Right lobe of liver (tissue), 6 donors: ENCODE measurements at regions not wholly inside any gene's neighbourhood (a gene's known extent, or its start where the extent isn't known, plus 50 kb on each side); places are given as distances from the start of the nearest gene placed in this dataset.

Source experiments
- ATAC-seq, 4 donors: fragments of 200-7000 bp; cut with Tn5 transposase; one replicate each; pipeline ENCODE4 v1.9.1; 2020; ENCODE audit warnings: mild to moderate bottlenecking in 4 of 4, moderate library complexity in 4 of 4
- DNase-seq, 3 donors: peaks; one replicate each; pipeline ENCODE4 v3.0.0-alpha.2; 2020
- H3K27ac ChIP-seq, 3 donors: fragments of 200-600 bp; one replicate each; pipeline ENCODE4 v1.8.0; 2022
- H3K27me3 ChIP-seq, 2 donors: fragments of 200-600 bp; one replicate each; pipeline ENCODE4 v1.8.0; 2022
- H3K36me3 ChIP-seq, 4 donors: fragments of 200-600 bp; sonication (generic) in 1 of 4; one replicate each; pipeline versions ENCODE4 v1.5.1 to v1.8.0; 2017 to 2022; ENCODE audit warnings: control low read depth in 1 of 4
- H3K4me1 ChIP-seq, 4 donors: fragments of 200-600 bp; sonication (generic) in 1 of 4; one replicate each; pipeline versions ENCODE4 v1.5.1 to v1.8.0; 2017 to 2022; ENCODE audit warnings: control low read depth in 1 of 4
- H3K4me3 ChIP-seq, 3 donors: fragments of 200-600 bp; one replicate each; pipeline ENCODE4 v1.8.0; 2022
- H3K9me3 ChIP-seq, 4 donors: fragments of 200-600 bp; sonication (generic) in 1 of 4; one replicate each; pipeline versions ENCODE4 v1.5.1 to v1.8.0; 2017 to 2022; ENCODE audit warnings: control low read depth in 1 of 4
- POLR2A ChIP-seq: fragments of 450-650 bp; IDR thresholded peaks from one replicate; pipeline ENCODE4 v1.6.1; 2017; ENCODE audit warnings: antibody characterized with exemption, mild to moderate bottlenecking
- WGBS: methylation state at CpG from one replicate; pipeline ENCODE4 v1.1.6; 2018; ENCODE audit warnings: low coverage, low lambda C conversion rate; ENCODE audit not compliant: insufficient coverage; ENCODE audit errors: missing lambda C conversion rate; 5-methylcytosine and 5-hydroxymethylcytosine counted together
- intact Hi-C, 2 donors: fragments of 100-400 bp; cut with DNase I; formaldehyde crosslinking; loops; one replicate each; pipeline versions ENCODE4 v1.11.2 to v1.14.1; 2022
- TF ChIP-seq, protein P1 (sequence below), 4 donors: fragments of 200-600 bp in 3 of 4; fragments of 450-650 bp in 1 of 4; IDR thresholded peaks; one replicate each; pipeline versions ENCODE4 v1.5.1 to v1.8.0; 2016 to 2022; ENCODE audit warnings: antibody characterized with exemption in 4 of 4, mild to moderate bottlenecking in 2 of 4
- donor health status: DM: no; HTN: yes; CAD: no.
- donor health status: DM: no; HTN: no; CAD: no.
- donor health status: DM: no; HTN: no; CAD: no.
- donor health status: DM: no; HTN: yes; CAD: no.
- donor health status: DM: no; HTN: yes; CAD: no.

DNA sequence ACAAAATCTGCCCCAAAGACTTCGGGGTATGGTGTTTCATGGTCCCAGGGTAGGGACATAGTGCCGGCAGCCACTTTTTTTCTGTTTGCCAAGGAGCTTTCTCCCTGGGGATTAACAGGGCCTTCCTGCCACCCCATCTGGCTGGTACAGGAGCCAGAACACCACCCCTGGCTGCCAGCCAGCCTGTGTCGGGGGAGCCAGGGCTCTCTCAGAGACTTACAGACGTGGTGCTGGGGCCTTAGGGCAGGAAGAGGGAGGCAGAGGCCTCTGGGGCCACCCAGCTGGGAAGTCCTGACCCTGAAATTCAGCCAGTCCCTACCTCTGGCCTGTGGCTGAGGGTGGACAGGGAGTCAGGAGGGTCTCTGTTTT lies 52.4 kb upstream of the CDON start:
- peaks cover 0 to 33% (median 15%) of the 10 kb centered on the region in 4 donors for H3K4me1 ChIP-seq

DNA sequence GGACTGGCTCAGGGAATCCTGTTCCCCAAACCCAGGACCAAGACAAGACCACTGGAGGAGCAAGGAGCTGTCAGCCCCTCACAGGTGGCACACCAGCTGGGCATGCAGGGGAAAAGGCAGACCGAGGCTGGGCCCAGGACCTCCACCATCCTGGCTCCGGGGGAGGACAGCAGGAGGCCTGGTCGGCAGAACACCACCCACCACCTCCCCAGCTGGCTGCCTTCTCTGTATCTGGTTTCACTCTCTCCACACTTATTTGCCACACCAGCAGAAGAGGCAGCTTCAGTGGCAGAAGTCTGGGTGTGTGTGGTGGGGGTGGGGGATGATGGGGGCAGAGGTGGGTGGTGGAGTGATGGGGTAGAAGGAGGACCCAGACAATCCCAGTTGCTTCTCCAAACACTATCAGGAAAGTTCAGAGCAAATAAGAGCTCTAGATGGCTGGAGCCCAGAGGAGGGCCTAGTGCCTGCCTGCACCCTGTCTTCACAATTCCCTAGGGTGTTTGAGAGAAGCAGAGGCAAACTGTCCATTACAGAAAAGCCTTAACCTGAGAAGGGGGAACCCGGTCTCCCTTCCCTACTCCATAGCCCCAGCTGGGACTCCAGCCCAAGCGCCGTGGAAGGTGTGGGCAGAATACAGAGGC lies 51.9 kb upstream of the CDON start:
- DNase-seq (no peak), ATAC-seq (no peak)
- Histone ChIP-seq H3K27ac (peak overlapping the region in 2 of 3 donors; percentile 87 to 92), H3K9me3 (no peaks in the 10 kb centered on the region), H3K36me3 (no peaks in the 10 kb centered on the region), H3K4me1 (peaks cover 0 to 33% (median 15%) of the 10 kb centered on the region in 4 donors), H3K27me3 (no peaks in the 10 kb centered on the region), H3K4me3 (no peak overlapping the region)
- intact Hi-C loops = no loop called here
- TF ChIP-seq, protein P1, sequence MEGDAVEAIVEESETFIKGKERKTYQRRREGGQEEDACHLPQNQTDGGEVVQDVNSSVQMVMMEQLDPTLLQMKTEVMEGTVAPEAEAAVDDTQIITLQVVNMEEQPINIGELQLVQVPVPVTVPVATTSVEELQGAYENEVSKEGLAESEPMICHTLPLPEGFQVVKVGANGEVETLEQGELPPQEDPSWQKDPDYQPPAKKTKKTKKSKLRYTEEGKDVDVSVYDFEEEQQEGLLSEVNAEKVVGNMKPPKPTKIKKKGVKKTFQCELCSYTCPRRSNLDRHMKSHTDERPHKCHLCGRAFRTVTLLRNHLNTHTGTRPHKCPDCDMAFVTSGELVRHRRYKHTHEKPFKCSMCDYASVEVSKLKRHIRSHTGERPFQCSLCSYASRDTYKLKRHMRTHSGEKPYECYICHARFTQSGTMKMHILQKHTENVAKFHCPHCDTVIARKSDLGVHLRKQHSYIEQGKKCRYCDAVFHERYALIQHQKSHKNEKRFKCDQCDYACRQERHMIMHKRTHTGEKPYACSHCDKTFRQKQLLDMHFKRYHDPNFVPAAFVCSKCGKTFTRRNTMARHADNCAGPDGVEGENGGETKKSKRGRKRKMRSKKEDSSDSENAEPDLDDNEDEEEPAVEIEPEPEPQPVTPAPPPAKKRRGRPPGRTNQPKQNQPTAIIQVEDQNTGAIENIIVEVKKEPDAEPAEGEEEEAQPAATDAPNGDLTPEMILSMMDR (IDR thresholded peaks at IDR 0.05) = no peak
- no peak for TF ChIP-seq POLR2A
- 40% methylated on average over 1 of the region's 6 CpGs for WGBS

More for the DNA sequence above, 52.4 kb upstream of the CDON start:
- Histone ChIP-seq H3K27me3 (no peaks in the 10 kb centered on the region), H3K27ac (peak overlapping the region in 2 of 3 donors; percentile 12 to 92), H3K36me3 (no peaks in the 10 kb centered on the region), H3K9me3 (no peaks in the 10 kb centered on the region), H3K4me3 (no peak overlapping the region)
- peak in 2 of 4 donors; percentile 1 to 27 for ATAC-seq
- peak in 1 of 3 donors; percentile 66 for DNase-seq
- intact Hi-C loops = no loop called here
- no peak for TF ChIP-seq POLR2A
- no CpG with 5 or more reads among the region's 4 CpGs for WGBS

DNA sequence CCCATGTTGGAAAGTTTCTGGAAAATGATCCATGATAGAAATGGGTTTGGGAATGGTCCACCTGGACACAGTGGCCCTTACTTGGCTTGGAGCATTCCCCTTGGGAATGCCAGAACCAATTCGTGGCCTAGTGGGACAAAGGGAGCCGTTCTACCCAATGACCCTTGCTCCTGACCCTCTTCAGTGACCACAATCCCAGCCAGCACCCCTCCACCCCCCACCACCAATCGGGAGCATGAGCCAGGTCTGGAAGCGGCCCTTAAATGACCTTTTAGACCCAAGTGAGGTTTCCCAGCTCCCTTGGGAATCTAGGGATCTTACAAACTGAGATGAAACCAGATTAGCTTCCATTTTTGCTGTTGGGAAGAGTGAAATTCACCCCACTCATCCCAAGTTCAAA lies 51.3 kb upstream of the CDON start:
- peak overlapping the region; percentile 23 to 92 (median 87) for H3K27ac ChIP-seq
- peaks cover 0 to 33% (median 15%) of the 10 kb centered on the region in 4 donors for H3K4me1 ChIP-seq
- H3K4me3 ChIP-seq = no peak overlapping the region
- no peaks in the 10 kb centered on the region for H3K9me3 ChIP-seq
- H3K27me3 ChIP-seq = no peaks in the 10 kb centered on the region
- 19% methylated on average over 3 of the region's 4 CpGs for WGBS
- ATAC-seq (peak in 3 of 4 donors; percentile 39 to 48 (median 42)), DNase-seq (peak in 2 of 3 donors; percentile 76 to 79)
- intact Hi-C loops = no loop called here
- TF ChIP-seq, protein P1 (IDR thresholded peaks at IDR 0.05) = no peak
- TF ChIP-seq POLR2A = peak; percentile 1
- H3K36me3 ChIP-seq = no peaks in the 10 kb centered on the region

DNA sequence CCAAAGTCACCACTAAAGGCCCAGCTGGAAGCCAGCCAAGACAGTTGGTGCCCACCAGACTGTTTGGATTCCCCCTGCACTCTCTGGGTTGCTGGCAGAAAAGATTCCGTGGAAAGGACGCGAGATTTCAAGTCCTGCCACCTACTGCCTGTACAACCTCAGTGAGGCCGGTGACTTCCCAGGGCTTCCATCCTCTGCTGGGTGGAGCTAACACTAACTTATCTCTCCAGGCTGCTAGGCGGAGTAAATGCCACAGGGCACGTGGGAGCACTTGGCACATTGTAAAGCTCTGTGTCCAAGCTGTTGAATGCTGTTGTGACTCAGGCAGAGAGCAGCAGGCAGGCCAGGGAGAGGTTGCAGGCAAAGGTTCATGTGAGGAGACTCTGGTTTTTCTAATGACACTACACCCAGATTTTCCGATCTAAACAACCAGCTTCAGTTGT lies 50.9 kb upstream of the CDON start:
- DNase-seq = peak; percentile 87 to 96 (median 95)
- TF ChIP-seq, protein P1 (IDR thresholded peaks at IDR 0.05) = peak in 2 of 4 donors; percentile 17 to 29
- TF ChIP-seq POLR2A = peak; percentile 47
- H3K27ac ChIP-seq = peak overlapping the region; percentile 23 to 92 (median 87)
- H3K4me3 ChIP-seq = no peak overlapping the region
- ATAC-seq = peak; percentile 86 to 92 (median 89)
- H3K4me1 ChIP-seq = peaks cover 0 to 33% (median 15%) of the 10 kb centered on the region in 4 donors
- H3K9me3 ChIP-seq = no peaks in the 10 kb centered on the region
- intact Hi-C loops = no loop called here
- no peaks in the 10 kb centered on the region for H3K36me3 ChIP-seq
- WGBS = 24% methylated on average over 4 of the region's 7 CpGs
- H3K27me3 ChIP-seq = no peaks in the 10 kb centered on the region

DNA sequence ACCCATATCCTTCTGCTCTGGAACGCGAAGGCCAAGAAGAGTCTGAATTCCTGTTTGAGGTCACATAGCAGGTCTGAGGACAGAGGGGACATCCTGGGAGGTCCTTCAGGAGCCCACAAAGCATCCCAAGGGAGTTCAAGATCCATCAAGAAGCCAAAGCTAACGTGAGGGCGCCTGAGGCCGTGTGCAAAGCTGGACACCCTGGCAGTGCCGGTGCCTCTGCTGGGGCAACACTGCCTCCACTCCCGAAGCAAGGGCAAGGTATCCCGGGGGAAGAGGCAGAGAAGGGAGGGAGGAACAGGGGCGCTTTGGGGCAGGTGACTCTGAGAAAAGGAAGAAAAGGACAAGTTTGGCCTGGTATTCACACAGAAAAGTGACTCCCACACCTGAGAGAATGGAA lies 50.3 kb upstream of the CDON start:
- H3K4me1 ChIP-seq = peaks cover 0 to 33% (median 15%) of the 10 kb centered on the region in 4 donors
- ATAC-seq (no peak), DNase-seq (no peak)
- no peaks in the 10 kb centered on the region for H3K9me3 ChIP-seq
- intact Hi-C loops = no loop called here
- H3K36me3 ChIP-seq = no peaks in the 10 kb centered on the region
- no peaks in the 10 kb centered on the region for H3K27me3 ChIP-seq
- peak overlapping the region in 2 of 3 donors; percentile 18 to 92 for H3K27ac ChIP-seq
- TF ChIP-seq POLR2A = no peak
- TF ChIP-seq, protein P1 (IDR thresholded peaks at IDR 0.05) = no peak
- no peak overlapping the region for H3K4me3 ChIP-seq
- WGBS = 63% methylated on average over 5 of the region's 9 CpGs
